Eye (tissue), 1 donor: ENCODE measurements at regions not wholly inside any gene's neighbourhood (a gene's known extent, or its start where the extent isn't known, plus 50 kb on each side); places are given as distances from the start of the nearest gene placed in this dataset.

Experiments
- DNase-seq: peaks from one replicate; pipeline ENCODE4 v3.0.0-alpha.2; 2015

DNA sequence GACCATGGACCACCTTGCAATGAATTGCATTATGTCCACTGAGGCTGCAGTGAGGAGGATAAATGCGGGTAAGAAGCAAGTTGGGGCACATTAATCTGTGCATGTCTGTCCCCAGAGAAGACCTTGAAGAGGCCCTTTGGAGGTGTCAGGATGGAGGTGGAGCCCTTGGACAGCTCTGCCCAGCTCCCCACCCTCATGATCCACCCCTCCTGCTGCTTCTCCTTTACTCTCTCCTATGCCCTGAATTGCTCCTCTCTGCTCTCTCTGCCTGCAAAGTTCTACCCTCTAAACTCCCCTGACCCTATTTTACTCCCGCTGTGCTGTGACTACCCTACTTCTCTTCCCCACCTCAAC lies 292.4 kb upstream of the USP24 start:
- DNase-seq, result no peak

- peak; percentile 37 for DNase-seq
Measured at GRCh38 chr1:55506740-55507577, 291.8 kb upstream of the USP24 start.

DNA sequence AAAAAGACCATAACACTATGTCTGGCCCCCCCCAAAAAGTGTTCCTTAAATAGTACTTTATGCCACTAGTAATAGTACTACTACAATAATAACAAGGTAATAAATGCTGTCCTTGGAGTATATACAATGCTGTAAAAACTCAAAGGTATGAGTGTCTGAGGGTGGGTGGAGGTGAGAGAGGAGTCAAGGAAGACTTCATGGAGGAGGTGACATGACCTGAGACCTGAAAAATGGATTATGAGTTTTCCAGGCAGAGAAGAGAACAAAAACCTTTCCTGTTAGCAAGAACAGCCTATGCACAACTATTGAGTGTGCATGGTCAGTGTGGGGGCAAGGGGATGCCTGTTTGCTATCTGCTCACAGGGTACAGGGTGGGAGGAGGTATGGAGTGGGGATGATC lies 290.2 kb upstream of the USP24 start:
- DNase-seq, result no peak

GRCh38 chr1:55504306-55504731 lies 289.2 kb upstream of the USP24 start:
- peak; percentile 57 for DNase-seq

GRCh38 chr1:55503663-55504305 lies 288.6 kb upstream of the USP24 start:
- DNase-seq, result no peak

GRCh38 chr1:55500601-55501000 lies 285.4 kb upstream of the USP24 start:
- no peak for DNase-seq

GRCh38 chr1:55490547-55490946 lies 275.4 kb upstream of the USP24 start:
- DNase-seq, result no peak

- DNase-seq, result no peak
Measured at GRCh38 chr1:55484173-55484572, 269.0 kb upstream of the USP24 start.

DNA sequence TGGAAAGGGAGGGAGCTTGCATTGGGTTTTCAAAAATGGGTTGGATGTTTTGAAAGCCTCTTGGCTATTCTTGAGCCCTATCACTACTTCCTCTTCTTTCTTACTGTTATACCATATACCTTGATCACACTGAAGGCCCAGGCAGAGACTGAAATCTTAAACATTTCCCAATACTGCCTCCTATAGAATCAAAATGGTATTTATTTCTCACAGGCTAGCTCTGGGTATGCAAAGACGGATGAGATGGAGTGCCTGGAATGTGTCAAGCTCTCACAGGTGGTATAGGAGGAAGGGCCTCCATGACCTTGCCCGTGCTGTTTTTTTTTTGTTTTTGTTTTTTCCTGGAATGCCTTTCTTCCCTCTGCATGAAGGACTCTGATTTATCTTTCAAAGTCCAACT lies 268.4 kb upstream of the USP24 start:
- DNase-seq, result no peak

GRCh38 chr1:55481634-55482033 lies 266.5 kb upstream of the USP24 start:
- DNase-seq, result no peak

DNA sequence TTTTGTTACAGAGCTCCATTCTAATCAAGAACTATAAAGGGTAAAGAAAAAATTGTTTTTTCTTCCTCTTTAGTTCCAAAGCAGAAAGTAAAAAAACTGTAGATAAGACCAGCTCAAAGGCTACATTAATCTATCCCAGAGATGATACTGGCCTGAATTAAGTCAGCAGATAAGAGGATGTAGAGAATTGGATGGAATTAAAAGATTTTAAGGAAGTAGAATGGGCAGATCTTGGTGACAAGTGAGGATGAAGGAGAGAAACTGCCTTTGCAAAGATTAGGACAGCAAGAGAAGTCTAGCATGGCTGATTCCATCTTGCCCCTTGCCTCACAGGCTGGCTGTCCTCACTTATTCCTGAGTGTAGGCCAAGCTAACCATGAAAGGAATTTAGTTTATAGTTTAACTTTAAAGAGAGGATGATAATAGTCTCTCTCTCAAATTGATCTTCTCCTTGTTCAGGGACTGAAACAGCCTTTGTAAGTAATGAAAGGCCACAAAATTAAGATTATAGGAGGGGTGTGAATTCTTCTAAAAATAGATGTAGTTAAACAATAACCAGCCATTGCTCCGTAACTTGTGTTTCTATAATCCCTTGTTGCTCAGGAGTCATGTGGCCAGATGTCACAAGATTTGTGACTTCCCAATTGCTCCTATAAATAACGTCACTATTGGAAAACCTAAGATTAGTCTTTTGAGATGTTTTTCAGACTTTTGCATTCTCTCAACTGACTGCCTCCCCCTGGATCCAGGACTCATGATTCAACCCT lies 265.0 kb upstream of the USP24 start:
- no peak for DNase-seq

DNA sequence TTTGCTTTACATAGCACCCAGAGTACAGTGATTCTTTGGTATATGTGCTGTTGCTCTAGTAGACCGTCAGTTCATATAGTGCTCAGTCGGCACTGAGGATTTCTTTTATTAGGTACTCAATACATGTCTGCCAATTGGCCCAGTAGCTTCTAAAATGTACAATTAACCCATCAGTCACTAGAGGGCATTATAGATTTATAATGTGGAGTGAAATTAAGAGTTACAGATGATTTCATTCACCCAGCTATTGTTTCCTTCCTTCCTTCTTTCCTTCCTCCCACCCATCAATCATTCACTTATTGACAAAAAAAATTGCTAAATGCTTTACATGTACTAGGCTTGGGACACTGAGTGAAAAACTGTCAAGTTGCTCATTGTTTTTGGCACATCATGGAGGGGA lies 263.6 kb upstream of the USP24 start:
- DNase-seq, result peak; percentile 47

GRCh38 chr1:55477953-55478352 lies 262.8 kb upstream of the USP24 start:
- DNase-seq, result no peak

DNA sequence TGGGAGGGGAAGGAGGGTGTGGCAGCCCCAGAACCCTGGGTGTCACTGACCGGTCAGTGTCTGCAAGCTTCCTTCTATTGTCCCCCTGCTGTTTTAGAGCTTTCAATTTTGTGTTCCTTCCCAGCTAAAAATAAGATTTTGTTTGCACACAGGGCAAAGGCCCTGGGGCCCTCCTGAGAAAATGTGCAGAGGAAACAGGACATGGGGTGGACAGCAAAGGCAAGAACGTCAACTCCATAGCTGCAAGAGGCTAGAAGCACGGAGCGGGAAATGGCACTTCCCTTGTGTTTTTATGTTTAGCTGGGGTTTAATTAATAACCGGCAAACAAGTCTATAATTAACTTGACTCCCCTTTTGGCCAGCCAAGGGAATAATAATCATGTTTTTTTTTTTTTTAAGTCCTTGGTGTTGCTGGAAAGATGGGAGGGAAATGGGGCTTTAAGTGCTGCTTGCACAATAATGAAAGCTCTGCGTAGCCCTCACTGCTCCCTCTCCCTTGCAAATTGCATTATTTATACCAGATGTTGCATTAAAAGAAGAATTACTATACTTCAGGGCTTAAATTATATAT lies 261.4 kb upstream of the USP24 start:
- peak; percentile 11 for DNase-seq

DNA sequence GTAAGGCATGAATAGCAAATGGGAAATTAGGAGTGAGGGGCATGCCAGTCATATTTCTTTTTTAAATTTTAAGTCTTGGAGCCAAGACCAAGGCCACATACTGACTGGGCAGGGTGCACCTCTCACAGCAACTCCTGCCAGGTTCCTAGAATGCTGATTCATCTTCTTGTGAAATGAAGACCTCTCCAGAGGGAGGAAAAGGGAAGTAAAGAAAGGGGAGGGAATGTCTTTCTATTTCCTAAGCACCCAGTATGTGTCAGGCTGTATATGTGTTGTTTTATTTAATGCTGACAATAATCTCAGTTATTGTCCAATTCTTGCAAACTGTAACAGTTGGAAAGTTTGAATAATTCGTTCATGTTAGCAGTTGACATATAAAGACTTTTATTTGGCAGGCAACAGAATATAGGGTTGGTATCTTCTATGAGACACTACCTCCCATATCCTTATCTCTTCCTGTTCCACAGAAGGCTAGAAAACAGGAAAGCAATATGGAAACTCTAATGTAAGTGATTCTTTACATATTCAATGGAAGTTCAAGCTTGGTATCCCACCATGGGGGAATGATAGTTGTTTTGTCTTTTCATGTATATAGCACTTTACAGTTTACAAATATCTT lies 259.1 kb upstream of the USP24 start:
- DNase-seq, result no peak

DNA sequence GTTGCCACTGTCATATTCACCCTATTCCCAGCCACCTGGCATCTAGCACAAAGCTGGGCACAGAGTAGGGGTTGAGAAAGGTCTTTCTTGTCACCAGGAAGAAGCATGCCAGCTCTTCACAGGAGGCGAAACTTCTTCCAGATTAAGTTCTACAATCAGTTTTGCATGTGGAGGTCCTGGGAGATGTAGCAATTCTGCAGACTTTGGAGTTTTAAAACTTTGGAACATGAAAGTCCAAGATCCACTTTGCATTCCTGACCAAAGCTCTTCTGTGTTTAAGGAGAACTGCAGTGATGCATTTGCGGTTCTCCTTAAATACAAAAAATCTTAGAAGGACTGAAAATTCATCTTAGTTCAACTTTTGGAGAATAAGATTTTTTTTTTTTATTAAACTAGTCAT lies 258.5 kb upstream of the USP24 start:
- DNase-seq, result no peak

DNA sequence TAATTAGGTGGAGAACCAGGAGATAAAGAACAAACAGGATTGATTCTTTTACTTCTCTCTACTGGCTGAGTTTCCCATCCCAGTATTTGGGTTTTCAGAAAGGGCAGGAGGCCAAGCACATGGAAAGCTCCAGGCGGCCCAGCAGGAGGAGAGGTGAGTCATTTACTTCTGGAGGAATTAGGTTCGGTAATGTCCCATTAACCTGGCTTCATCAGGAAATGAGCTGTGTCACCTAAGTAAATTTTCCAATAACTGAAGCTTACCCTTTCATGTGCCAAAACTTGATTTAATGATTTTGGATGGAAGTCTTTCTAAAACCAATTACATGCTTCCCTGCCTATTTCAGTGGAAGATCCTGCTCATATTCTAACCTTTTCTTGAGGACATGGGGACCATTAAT lies 257.6 kb upstream of the USP24 start:
- no peak for DNase-seq

DNA sequence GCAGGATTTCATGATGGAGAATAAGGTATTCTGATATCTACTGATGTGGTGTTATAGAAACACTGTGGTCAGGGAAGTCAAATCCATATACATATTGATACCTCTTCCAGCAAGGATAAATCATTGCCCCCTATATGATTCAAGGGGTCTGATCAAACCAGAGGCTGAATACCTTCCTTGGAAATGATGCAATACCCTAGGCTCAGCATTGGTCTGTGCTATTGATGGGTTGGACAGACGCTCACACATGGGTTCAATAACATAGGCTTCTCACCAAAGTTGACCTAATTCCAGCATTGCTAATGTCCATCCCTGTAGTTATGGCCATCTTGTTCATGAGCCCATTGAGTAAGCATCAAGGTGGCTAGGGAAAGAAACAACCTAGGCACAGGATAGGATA lies 257.0 kb upstream of the USP24 start:
- DNase-seq, result no peak

- peak; percentile 37 for DNase-seq
Measured at GRCh38 chr1:55468142-55468795, 253.1 kb upstream of the USP24 start.

DNA sequence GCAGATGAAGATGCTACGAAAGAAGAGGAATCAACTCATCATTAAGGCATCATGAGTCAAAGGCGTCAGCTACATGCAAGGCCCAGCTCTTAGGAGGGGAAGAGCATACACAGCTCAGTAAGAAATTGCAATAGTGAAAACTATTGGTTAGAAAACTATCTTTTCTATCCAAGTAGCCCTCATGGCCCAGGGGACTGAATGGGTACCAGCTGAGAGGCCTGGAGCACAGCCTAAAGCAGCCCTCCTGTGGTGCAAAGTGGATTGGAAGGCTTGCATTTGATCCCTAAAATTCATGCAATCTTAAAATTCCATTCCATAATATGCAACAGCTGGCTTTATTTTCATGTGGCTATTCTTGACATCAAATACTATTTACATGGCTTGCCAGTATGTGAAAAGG lies 251.8 kb upstream of the USP24 start:
- peak; percentile 14 for DNase-seq

- peak; percentile 28 for DNase-seq
Measured at GRCh38 chr1:55466373-55466772, 251.2 kb upstream of the USP24 start.

DNA sequence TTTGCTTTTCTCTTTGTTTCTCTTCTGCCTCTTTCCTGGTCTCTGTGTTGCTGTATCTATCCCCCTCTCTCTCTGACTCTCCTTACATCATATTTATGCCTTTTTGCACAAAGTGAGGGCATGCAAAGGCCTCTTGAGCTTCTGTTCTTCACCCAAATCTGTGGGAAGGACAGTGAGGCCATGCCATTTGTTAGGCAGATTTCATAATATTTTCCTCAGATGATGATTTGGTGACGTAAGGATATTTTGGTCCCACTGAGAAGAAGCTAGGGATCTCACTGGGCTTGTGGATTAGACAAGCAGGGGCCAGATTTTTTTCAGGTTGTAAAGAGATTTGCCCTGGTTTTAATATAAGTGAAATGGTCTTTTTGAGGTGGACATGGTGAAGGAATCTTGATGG lies 249.4 kb upstream of the USP24 start:
- DNase-seq, result no peak
